PC-9 (cell line): ENCODE measurements at regions not wholly inside any gene's neighbourhood (a gene's known extent, or its start where the extent isn't known, plus 50 kb on each side); places are given as distances from the start of the nearest gene placed in this dataset.

Experiments used
- BruUV-seq: library from RNA; stranded (reverse); fragments of 400-500 nt; replicated peaks from 2 replicates; lab custom pipeline; 2021; lab: Mats Ljungman, UMichigan
- CTCF ChIA-PET: fragments of 300-600 bp; sonication (Branson Sonifier 250); formaldehyde crosslinking; loops from one replicate; lab custom pipeline; 2022; ENCODE audit warnings: antibody characterized with exemption; lab: Charles Lee
- POLR2A ChIA-PET: fragments of 300-600 bp; sonication (Branson Sonifier 250); formaldehyde crosslinking; loops from one replicate; lab custom pipeline; 2022; ENCODE audit warnings: antibody characterized with exemption; ENCODE audit not compliant: unreplicated experiment; lab: Charles Lee
- DNase-seq, 2 experiments: peaks; one replicate each; pipeline versions ENCODE4 v3.0.0 to v3.0.0-alpha.2; 2015 to 2022; ENCODE audit warnings: mixed read lengths in 1 of 2
- H2AFZ ChIP-seq: fragments of 200-600 bp; sonication (generic); 2 replicates; pipeline ENCODE4 v1.8.1; 2017; ENCODE audit warnings: antibody characterized with exemption
- H3F3A ChIP-seq: fragments of 200-600 bp; sonication (generic); 2 replicates; pipeline ENCODE4 v1.8.1; 2017; ENCODE audit warnings: antibody characterized with exemption, mild to moderate bottlenecking, low read depth; ENCODE audit not compliant: insufficient read depth
- H3K27ac ChIP-seq: fragments of 200-600 bp; sonication (generic); 2 replicates; pipeline ENCODE4 v1.6.1; 2016; ENCODE audit warnings: mixed run types
- H3K27me3 ChIP-seq: fragments of 200-600 bp; sonication (generic); 2 replicates; pipeline ENCODE4 v1.6.1; 2016; ENCODE audit warnings: low read depth, mixed run types; ENCODE audit not compliant: insufficient read depth
- H3K36me3 ChIP-seq: fragments of 200-600 bp; sonication (generic); 2 replicates; pipeline ENCODE4 v1.6.1; 2016; ENCODE audit warnings: low read depth, mixed run types
- H3K4me1 ChIP-seq: fragments of 200-600 bp; sonication (generic); replicated peaks from 2 replicates; pipeline ENCODE4 v1.6.1; 2016; ENCODE audit warnings: mixed run types; ENCODE audit not compliant: insufficient read depth
- H3K4me2 ChIP-seq: fragments of 200-600 bp; sonication (generic); 2 replicates; pipeline ENCODE4 v1.6.1; 2017; ENCODE audit warnings: mixed run types
- H3K4me3 ChIP-seq: fragments of 200-600 bp; sonication (generic); 2 replicates; pipeline ENCODE4 v1.6.1; 2016; ENCODE audit warnings: mixed run types
- H3K79me2 ChIP-seq: fragments of 200-600 bp; sonication (generic); 2 replicates; pipeline ENCODE4 v1.6.1; 2017; ENCODE audit warnings: low read depth, mixed run types
- H3K9me2 ChIP-seq: fragments of 200-600 bp; sonication (generic); 2 replicates; pipeline ENCODE4 v1.8.1; 2017; ENCODE audit warnings: mild to moderate bottlenecking; ENCODE audit not compliant: insufficient read depth
- H3K9me3 ChIP-seq: fragments of 200-600 bp; sonication (generic); 2 replicates; pipeline ENCODE4 v1.8.1; 2016; ENCODE audit warnings: low read depth; ENCODE audit not compliant: insufficient read depth
- H4K20me1 ChIP-seq: fragments of 200-600 bp; sonication (generic); 2 replicates; pipeline ENCODE4 v1.8.1; 2017; ENCODE audit not compliant: insufficient read depth
- CTCF ChIP-seq: fragments of 200-600 bp; sonication (generic); conservative IDR thresholded peaks from 2 replicates; pipeline ENCODE4 v1.6.1; 2017; ENCODE audit warnings: mixed run types, antibody characterized with exemption, mild to moderate bottlenecking, moderate library complexity
- EZH2 ChIP-seq: fragments of 200-600 bp; sonication (generic); IDR thresholded peaks from 2 replicates; pipeline ENCODE4 v1.8.0; 2017; ENCODE audit warnings: antibody characterized with exemption, low read depth
- intact Hi-C: fragments of 100-400 bp; cut with micrococcal nuclease; formaldehyde crosslinking; loops from one replicate; pipeline ENCODE4 v1.10.0; 2022; ENCODE audit not compliant: unreplicated experiment

- no peak for DNase-seq
- ChIA-PET POLR2A (no interaction called here), CTCF (no interaction called here)
- Histone ChIP-seq H3K79me2 (no peaks in the 10 kb centered on the region), H3K27me3 (no peaks in the 10 kb centered on the region), H3K4me1 (peaks cover 9% of the 10 kb centered on the region; the same call in 1 of the 2 replicates), H3K36me3 (no peaks in the 10 kb centered on the region), H3K27ac (no peak overlapping the region), H2AFZ (no peak overlapping the region), H4K20me1 (no peaks in the 10 kb centered on the region), H3K4me3 (no peak overlapping the region), H3K4me2 (no peak overlapping the region), H3K9me2 (no peaks in the 10 kb centered on the region), H3F3A (no peaks in the 10 kb centered on the region; the same call in 1 of the 2 replicates), H3K9me3 (no peaks in the 10 kb centered on the region; the same call in 1 of the 2 replicates)
- no peak for TF ChIP-seq EZH2
- no peak for TF ChIP-seq CTCF
- intact Hi-C loops: no loop called here
- BruUV-seq: no TSS peak
Observed at GRCh38 chr2:220786216-220786615, 785.9 kb downstream of the EPHA4 start.

- ChIA-PET POLR2A (no interaction called here), CTCF (no interaction called here)
- intact Hi-C loops: no loop called here
- H2AFZ ChIP-seq: no peak overlapping the region
- H3K4me3 ChIP-seq: no peak overlapping the region
- no peaks in the 10 kb centered on the region for H3K36me3 ChIP-seq
- H3K79me2 ChIP-seq: no peaks in the 10 kb centered on the region
- no peaks in the 10 kb centered on the region for H3K27me3 ChIP-seq
- no peak overlapping the region for H3K27ac ChIP-seq
- no peaks in the 10 kb centered on the region; the same call in 1 of the 2 replicates for H3F3A ChIP-seq
- H4K20me1 ChIP-seq: no peaks in the 10 kb centered on the region
- TF ChIP-seq CTCF (no peak), EZH2 (no peak)
- DNase-seq: no peak
- no TSS peak for BruUV-seq
- peaks cover 9% of the 10 kb centered on the region; the same call in 1 of the 2 replicates for H3K4me1 ChIP-seq
- no peak overlapping the region for H3K4me2 ChIP-seq
- no peaks in the 10 kb centered on the region for H3K9me2 ChIP-seq
- no peaks in the 10 kb centered on the region; the same call in 1 of the 2 replicates for H3K9me3 ChIP-seq
Observed at GRCh38 chr2:220787251-220787650, 784.9 kb downstream of the EPHA4 start.

- Histone ChIP-seq H3K4me3 (no peak overlapping the region), H3K4me1 (peaks cover 9% of the 10 kb centered on the region; the same call in 1 of the 2 replicates), H3K27me3 (no peaks in the 10 kb centered on the region), H3K9me3 (no peaks in the 10 kb centered on the region; the same call in 1 of the 2 replicates), H3K79me2 (no peaks in the 10 kb centered on the region), H3K27ac (no peak overlapping the region), H4K20me1 (no peaks in the 10 kb centered on the region), H3K36me3 (no peaks in the 10 kb centered on the region), H3F3A (no peaks in the 10 kb centered on the region; the same call in 1 of the 2 replicates), H2AFZ (no peak overlapping the region), H3K4me2 (peak overlapping the region; percentile 12; the same call in 1 of the 2 replicates), H3K9me2 (peaks cover 3% of the 10 kb centered on the region; the same call in 1 of the 2 replicates)
- intact Hi-C loops: no loop called here
- BruUV-seq: no TSS peak
- POLR2A ChIA-PET: no interaction called here
- TF ChIP-seq CTCF (no peak), EZH2 (no peak)
- CTCF ChIA-PET: no interaction called here
- DNase-seq: peak in 1 of 2 experiments; percentile 69
Observed at GRCh38 chr2:220789961-220790360, 782.1 kb downstream of the EPHA4 start.
